HepG2 (cell line): ENCODE measurements at regions not wholly inside any gene's neighbourhood (a gene's known extent, or its start where the extent isn't known, plus 50 kb on each side); places are given as distances from the start of the nearest gene placed in this dataset.

Experiments
- ATAC-seq: fragments of 200-7000 bp; cut with Tn5 transposase; 3 replicates; pipeline ENCODE4 v1.9.1; 2020; ENCODE audit warnings: mild to moderate bottlenecking, moderate library complexity
- BruUV-seq: library from RNA; stranded (reverse); fragments of 400-500 nt; replicated peaks from 2 replicates; lab custom pipeline; 2021; lab: Mats Ljungman, UMichigan
- CTCF ChIA-PET: fragments of 300-600 bp; formaldehyde crosslinking; extraction: SDS; loops from one replicate; lab custom pipeline; 2021; ENCODE audit warnings: low total read pairs, inconsistent platforms, low intra/inter-chr PET ratio; lab: Yijun Ruan, JAX
- POLR2A ChIA-PET: fragments of 350-600 bp; sonication (Branson Sonifier 250); formaldehyde crosslinking; loops from one replicate; lab custom pipeline; 2020; ENCODE audit warnings: antibody characterized with exemption, inconsistent platforms; lab: Yijun Ruan, JAX
- DNase-seq: peaks from one replicate; pipeline ENCODE4 v3.0.0-alpha.2; 2015; ENCODE audit warnings: low spot score
- FAIRE-seq: peaks from 3 replicates; lab custom pipeline; 2011; peaks lifted over from hg19 to GRCh38; lab: Jason Lieb, UNC
- H2AFZ ChIP-seq: one replicate; pipeline ENCODE4 v1.6.1; 2011; ENCODE audit warnings: low read length, inconsistent platforms
- H3K27ac ChIP-seq: fragments of 300-600 bp; 3 replicates; pipeline ENCODE4 v1.8.0; 2011; ENCODE audit warnings: mixed run types, mild to moderate bottlenecking, mixed read lengths, low read length, inconsistent platforms; ENCODE audit not compliant: insufficient read depth; ENCODE audit errors: extremely low read length
- H3K27me3 ChIP-seq, 2 experiments: fragments of 200-600 bp in 1 of 2; 2 replicates in 1 of 2; 3 replicates in 1 of 2; pipeline versions ENCODE4 v1.6.0 to v1.8.0; 2011; ENCODE audit warnings: low read length in 2 of 2, mild to moderate bottlenecking in 2 of 2, moderate library complexity in 2 of 2, inconsistent platforms in 1 of 2; ENCODE audit not compliant: insufficient read depth in 2 of 2, control insufficient read depth in 1 of 2
- H3K36me3 ChIP-seq, 2 experiments: fragments of 200-600 bp in 1 of 2; replicated peaks in 1 of 2; 2 replicates in 1 of 2; 3 replicates in 1 of 2; pipeline versions ENCODE4 v1.5.1 to v1.8.0; 2011; ENCODE audit warnings: low read length in 2 of 2, inconsistent platforms in 1 of 2; ENCODE audit not compliant: insufficient read depth in 2 of 2, control insufficient read depth in 1 of 2
- H3K4me1 ChIP-seq: 2 replicates; pipeline ENCODE4 v1.5.1; 2012; ENCODE audit warnings: low read length, inconsistent platforms; ENCODE audit not compliant: insufficient read depth
- H3K4me2 ChIP-seq: 2 replicates; pipeline ENCODE4 v1.6.0; 2011; ENCODE audit warnings: low read depth, low read length, inconsistent platforms
- H3K4me3 ChIP-seq, 3 experiments: fragments of 200-600 bp in 1 of 3; sonication (generic), shearing (Covaris generic) in 1 of 3; replicated peaks in 1 of 3; 2 replicates each; pipeline ENCODE4 v1.5.1; 2011 to 2016; ENCODE audit warnings: low read length in 3 of 3, inconsistent platforms in 2 of 3, low read depth in 2 of 3, mild to moderate bottlenecking in 2 of 3, control low read depth in 1 of 3, mixed read lengths in 1 of 3; ENCODE audit not compliant: insufficient read depth in 1 of 3
- H3K79me2 ChIP-seq: one replicate; pipeline ENCODE4 v1.6.1; 2011; ENCODE audit warnings: low read length, inconsistent platforms; ENCODE audit not compliant: insufficient read depth
- H3K9ac ChIP-seq: 2 replicates; pipeline ENCODE4 v1.6.0; 2011; ENCODE audit warnings: mild to moderate bottlenecking, low read depth, low read length, inconsistent platforms; ENCODE audit not compliant: insufficient read depth
- H3K9me3 ChIP-seq: 2 replicates; pipeline ENCODE4 v1.5.1; 2012; ENCODE audit warnings: mild to moderate bottlenecking, low read length
- H4K20me1 ChIP-seq: 2 replicates; pipeline ENCODE4 v1.6.0; 2011; ENCODE audit warnings: inconsistent platforms, mild to moderate bottlenecking, low read length, moderate library complexity; ENCODE audit not compliant: insufficient read depth
- BORCS8-MEF2B ChIP-seq: sonication (generic); formaldehyde crosslinking; IDR thresholded peaks from 2 replicates; pipeline ENCODE4 v1.8.0; 2022; ENCODE audit warnings: mild to moderate bottlenecking, missing genetic modification reagents
- CBFB ChIP-seq: sonication (generic); formaldehyde crosslinking; IDR thresholded peaks from 2 replicates; pipeline ENCODE4 v1.4.0; 2020; ENCODE audit warnings: missing genetic modification reagents
- HDAC6 ChIP-seq: fragments of 200-600 bp; sonication (generic); IDR thresholded peaks from 2 replicates; pipeline ENCODE4 v1.7.0; 2017; ENCODE audit warnings: mild to moderate bottlenecking, antibody characterized with exemption, low read length, low read depth
- HNRNPH1 ChIP-seq: fragments of 200-400 bp; formaldehyde crosslinking; optimal IDR thresholded peaks from 2 replicates; pipeline ENCODE3; 2017; ENCODE audit warnings: mild to moderate bottlenecking, low read depth, low read length
- MAFF ChIP-seq: IDR thresholded peaks from 2 replicates; pipeline ENCODE4 v1.6.1; 2011; ENCODE audit warnings: low read depth, low read length, improper control_type of control experiment
- NFYC ChIP-seq: IDR thresholded peaks from 2 replicates; pipeline ENCODE4 v1.6.1; 2016; ENCODE audit warnings: missing genetic modification reagents, missing compliant biosample characterization
- RAD21 ChIP-seq: fragments of 450-650 bp; formaldehyde crosslinking; IDR thresholded peaks from 2 replicates; pipeline ENCODE4 v1.5.0; 2020; ENCODE audit warnings: mild to moderate bottlenecking
- SIN3A ChIP-seq: IDR thresholded peaks from 2 replicates; pipeline ENCODE4 v1.6.1; 2011; ENCODE audit warnings: low read depth, mild to moderate bottlenecking, control low read depth, low read length, borderline replicate concordance
- SMC3 ChIP-seq: IDR thresholded peaks from 2 replicates; pipeline ENCODE4 v1.6.1; 2011; ENCODE audit warnings: low read length, improper control_type of control experiment
- STAG1 ChIP-seq: sonication (generic); formaldehyde crosslinking; IDR thresholded peaks from 2 replicates; pipeline ENCODE4 v1.4.0; 2020; ENCODE audit warnings: missing genetic modification reagents
- TBL1XR1 ChIP-seq: fragments of 150-350 bp; IDR thresholded peaks from 2 replicates; pipeline ENCODE4 v1.6.1; 2014; ENCODE audit warnings: borderline replicate concordance, low read length; ENCODE audit not compliant: partially characterized antibody
- ZNF224 ChIP-seq: sonication (generic); formaldehyde crosslinking; IDR thresholded peaks from 2 replicates; pipeline ENCODE4 v1.5.0; 2020; ENCODE audit warnings: mild to moderate bottlenecking, missing genetic modification reagents
- ZNF510 ChIP-seq: sonication (generic); formaldehyde crosslinking; IDR thresholded peaks from 2 replicates; pipeline ENCODE4 v1.4.0; 2020; ENCODE audit warnings: low read depth, mild to moderate bottlenecking, missing genetic modification reagents
- ZNF556 ChIP-seq: sonication (generic); formaldehyde crosslinking; IDR thresholded peaks from 2 replicates; pipeline ENCODE4 v1.4.0; 2020; ENCODE audit warnings: mild to moderate bottlenecking, missing genetic modification reagents, borderline replicate concordance
- WGBS: methylation state at CpG from one replicate; pipeline ENCODE4 v1.1.6; 2017; ENCODE audit warnings: low lambda C conversion rate; 5-methylcytosine and 5-hydroxymethylcytosine counted together
- in situ Hi-C: cut with HindIII; loops from 2 replicates; pipeline ENCODE4 v1.10.0; 2017; ENCODE audit warnings: low pct_unique_long_range_greater_than_20kb; ENCODE audit not compliant: extremely low pct_ligation_motif_present
- intact Hi-C: fragments of 100-400 bp; cut with micrococcal nuclease; formaldehyde crosslinking; loops from one replicate; pipeline ENCODE4 v1.10.0; 2022; ENCODE audit not compliant: unreplicated experiment
- TF ChIP-seq, protein P1 (sequence below): sonication (generic); formaldehyde crosslinking; IDR thresholded peaks from 2 replicates; pipeline ENCODE4 v1.4.0; 2020; ENCODE audit warnings: missing genetic modification reagents
- TF ChIP-seq, protein P2 (sequence below): sonication (generic); formaldehyde crosslinking; IDR thresholded peaks from 2 replicates; pipeline ENCODE4 v1.5.0; 2020; ENCODE audit warnings: mild to moderate bottlenecking, missing genetic modification reagents, moderate library complexity
- TF ChIP-seq, protein P3 (sequence below): IDR thresholded peaks from 2 replicates; pipeline ENCODE4 v1.6.1; 2012; ENCODE audit warnings: low read depth, low read length, improper control_type of control experiment

DNA sequence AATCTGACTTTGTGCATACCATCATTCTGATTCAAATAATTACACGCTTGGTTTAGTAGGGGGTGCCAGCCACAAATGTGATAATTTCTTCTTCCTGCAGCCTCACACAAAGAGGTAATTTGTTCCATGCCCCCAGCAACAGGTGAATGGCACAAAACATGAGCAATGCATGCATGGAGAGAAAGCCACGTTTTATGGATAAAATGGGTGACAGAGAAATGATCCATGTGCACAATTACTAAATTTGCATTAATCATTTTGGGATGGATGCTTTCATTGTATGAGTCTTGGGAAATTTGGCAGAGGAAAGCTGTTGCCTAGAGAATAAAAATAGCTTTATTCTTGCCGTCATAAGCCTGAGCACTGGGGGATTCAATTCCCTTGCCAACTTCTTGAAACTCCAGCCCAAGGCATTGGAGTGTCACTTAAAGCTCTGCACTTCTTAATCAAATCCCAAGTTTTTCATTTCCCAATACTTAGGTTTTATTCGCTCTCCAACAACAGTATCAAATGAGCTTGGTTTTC, 411.6 kb downstream of the GBE1 start (continued):
- no peak for TF ChIP-seq HDAC6
- no peak for TF ChIP-seq CBFB
- TF ChIP-seq ZNF556 (CRISPR knock-in tag) = no peak
- no peak for TF ChIP-seq ZNF510 (CRISPR knock-in tag)
- no peak for TF ChIP-seq HNRNPH1
- TF ChIP-seq SIN3A = no peak
- TF ChIP-seq, protein P1, sequence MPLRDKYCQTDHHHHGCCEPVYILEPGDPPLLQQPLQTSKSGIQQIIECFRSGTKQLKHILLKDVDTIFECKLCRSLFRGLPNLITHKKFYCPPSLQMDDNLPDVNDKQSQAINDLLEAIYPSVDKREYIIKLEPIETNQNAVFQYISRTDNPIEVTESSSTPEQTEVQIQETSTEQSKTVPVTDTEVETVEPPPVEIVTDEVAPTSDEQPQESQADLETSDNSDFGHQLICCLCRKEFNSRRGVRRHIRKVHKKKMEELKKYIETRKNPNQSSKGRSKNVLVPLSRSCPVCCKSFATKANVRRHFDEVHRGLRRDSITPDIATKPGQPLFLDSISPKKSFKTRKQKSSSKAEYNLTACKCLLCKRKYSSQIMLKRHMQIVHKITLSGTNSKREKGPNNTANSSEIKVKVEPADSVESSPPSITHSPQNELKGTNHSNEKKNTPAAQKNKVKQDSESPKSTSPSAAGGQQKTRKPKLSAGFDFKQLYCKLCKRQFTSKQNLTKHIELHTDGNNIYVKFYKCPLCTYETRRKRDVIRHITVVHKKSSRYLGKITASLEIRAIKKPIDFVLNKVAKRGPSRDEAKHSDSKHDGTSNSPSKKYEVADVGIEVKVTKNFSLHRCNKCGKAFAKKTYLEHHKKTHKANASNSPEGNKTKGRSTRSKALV (CRISPR knock-in tag) = no peak
- TF ChIP-seq ZNF224 (CRISPR knock-in tag) = no peak
- no peak for TF ChIP-seq BORCS8-MEF2B (CRISPR knock-in tag)
- TF ChIP-seq NFYC = no peak
- TF ChIP-seq, all 625 proteins: peak for 0

DNA sequence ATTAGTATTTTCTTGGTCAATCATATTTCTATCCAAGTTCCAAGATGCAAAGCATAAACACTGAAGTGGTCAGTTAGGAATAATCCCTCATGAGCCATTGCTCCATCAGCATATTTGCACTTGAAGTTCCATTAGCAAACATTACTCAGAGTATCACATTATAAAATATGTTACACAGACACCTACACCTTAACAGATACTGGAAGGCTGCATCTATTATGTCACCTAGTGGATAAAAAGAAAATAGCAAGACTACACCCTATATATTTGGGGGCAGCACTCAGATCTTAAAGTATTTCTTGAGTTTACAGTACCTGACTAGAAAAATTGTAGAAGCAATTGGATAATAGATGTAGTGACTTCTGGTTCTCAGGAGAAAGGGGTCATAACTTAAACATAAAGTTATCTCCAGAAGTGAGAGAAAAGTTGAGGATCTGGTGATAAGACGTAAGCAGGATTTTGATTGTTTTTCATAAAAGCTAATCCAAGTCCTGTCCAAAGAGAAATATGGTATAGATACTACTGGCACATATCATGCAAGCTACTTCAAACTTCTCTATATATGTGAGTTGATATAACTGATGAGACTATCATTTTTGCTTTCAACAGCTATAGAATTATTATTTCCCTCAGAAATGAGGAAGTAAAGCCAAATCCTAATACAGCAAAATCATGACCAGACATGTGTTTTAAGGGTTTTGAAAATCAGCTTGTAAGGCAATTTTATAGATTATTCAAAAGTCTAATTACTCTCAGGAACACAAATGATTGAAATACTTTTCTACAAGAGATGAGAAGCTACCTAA, 422.2 kb downstream of the GBE1 start:
- in situ Hi-C loops (loop anchor here (10.0 kb wide), 1 partner anchor 124 kb away; no protein-coding TSS in a partner anchor), intact Hi-C loops (loop anchor here (1.0 to 10.0 kb wide), 3 partner anchors 37 to 554 kb away; no protein-coding TSS in a partner anchor)
- DNase-seq (peak; percentile 12), ATAC-seq (peak; percentile 86), FAIRE-seq (no peak)
- no TSS peak for BruUV-seq
- 94% methylated on average over 1 of the region's 1 CpG for WGBS
- no peaks in the 10 kb centered on the region for H3K36me3 ChIP-seq
- H2AFZ ChIP-seq = no peak overlapping the region
- no peaks in the 10 kb centered on the region for H3K79me2 ChIP-seq
- H3K4me3 ChIP-seq = no peak overlapping the region
- H4K20me1 ChIP-seq = no peaks in the 10 kb centered on the region
- POLR2A ChIA-PET = interaction anchor here (1.4 kb wide), 1 partner anchor 38 kb away, joined by 3 read pairs; no protein-coding TSS in a partner anchor
- no peaks in the 10 kb centered on the region for H3K9me3 ChIP-seq
- no peak overlapping the region for H3K27ac ChIP-seq
- H3K27me3 ChIP-seq = no peaks in the 10 kb centered on the region
- no peaks in the 10 kb centered on the region for H3K4me1 ChIP-seq
- CTCF ChIA-PET = interaction anchor here (1.8 kb wide), 2 partner anchors 37 to 121 kb away, joined by 5 to 23 read pairs; no protein-coding TSS in a partner anchor
- no peak overlapping the region for H3K4me2 ChIP-seq
- H3K9ac ChIP-seq = no peak overlapping the region
- TF ChIP-seq, protein P2, sequence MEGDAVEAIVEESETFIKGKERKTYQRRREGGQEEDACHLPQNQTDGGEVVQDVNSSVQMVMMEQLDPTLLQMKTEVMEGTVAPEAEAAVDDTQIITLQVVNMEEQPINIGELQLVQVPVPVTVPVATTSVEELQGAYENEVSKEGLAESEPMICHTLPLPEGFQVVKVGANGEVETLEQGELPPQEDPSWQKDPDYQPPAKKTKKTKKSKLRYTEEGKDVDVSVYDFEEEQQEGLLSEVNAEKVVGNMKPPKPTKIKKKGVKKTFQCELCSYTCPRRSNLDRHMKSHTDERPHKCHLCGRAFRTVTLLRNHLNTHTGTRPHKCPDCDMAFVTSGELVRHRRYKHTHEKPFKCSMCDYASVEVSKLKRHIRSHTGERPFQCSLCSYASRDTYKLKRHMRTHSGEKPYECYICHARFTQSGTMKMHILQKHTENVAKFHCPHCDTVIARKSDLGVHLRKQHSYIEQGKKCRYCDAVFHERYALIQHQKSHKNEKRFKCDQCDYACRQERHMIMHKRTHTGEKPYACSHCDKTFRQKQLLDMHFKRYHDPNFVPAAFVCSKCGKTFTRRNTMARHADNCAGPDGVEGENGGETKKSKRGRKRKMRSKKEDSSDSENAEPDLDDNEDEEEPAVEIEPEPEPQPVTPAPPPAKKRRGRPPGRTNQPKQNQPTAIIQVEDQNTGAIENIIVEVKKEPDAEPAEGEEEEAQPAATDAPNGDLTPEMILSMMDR (CRISPR knock-in tag) = peak; percentile 60
- TF ChIP-seq RAD21 (CRISPR knock-in tag) (0 out of 2 replicates have a peak, but pooled peaks have one; percentile 22), TBL1XR1 (no peak), MAFF (peak; percentile 21; the same call in 1 of the 2 replicates), SMC3 (peak; percentile 51; the same call in 1 of the 2 replicates), STAG1 (CRISPR knock-in tag) (peak; percentile 60)
- TF ChIP-seq, protein P3, sequence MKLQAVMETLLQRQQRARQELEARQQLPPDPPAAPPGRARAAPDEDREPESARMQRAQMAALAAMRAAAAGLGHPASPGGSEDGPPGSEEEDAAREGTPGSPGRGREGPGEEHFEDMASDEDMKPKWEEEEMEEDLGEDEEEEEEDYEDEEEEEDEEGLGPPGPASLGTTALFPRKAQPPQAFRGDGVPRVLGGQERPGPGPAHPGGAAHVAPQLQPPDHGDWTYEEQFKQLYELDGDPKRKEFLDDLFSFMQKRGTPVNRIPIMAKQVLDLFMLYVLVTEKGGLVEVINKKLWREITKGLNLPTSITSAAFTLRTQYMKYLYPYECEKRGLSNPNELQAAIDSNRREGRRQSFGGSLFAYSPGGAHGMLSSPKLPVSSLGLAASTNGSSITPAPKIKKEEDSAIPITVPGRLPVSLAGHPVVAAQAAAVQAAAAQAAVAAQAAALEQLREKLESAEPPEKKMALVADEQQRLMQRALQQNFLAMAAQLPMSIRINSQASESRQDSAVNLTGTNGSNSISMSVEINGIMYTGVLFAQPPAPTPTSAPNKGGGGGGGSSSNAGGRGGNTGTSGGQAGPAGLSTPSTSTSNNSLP = peak; percentile 36; the same call in 1 of the 2 replicates
